ENCODE measurements at regions not wholly inside any gene's neighbourhood (a gene's known extent, or its start where the extent isn't known, plus 50 kb on each side); places are given as distances from the start of the nearest gene placed in this dataset.

GRCh38 chr20:55893031-55893430 lies 112.3 kb downstream of the CBLN4 start:
- TF ChIP-seq GLIS3 (CRISPR knock-in tag; IDR thresholded peaks at IDR 0.05) (no peak), ZFP3 (CRISPR knock-in tag; IDR thresholded peaks at IDR 0.05) (no peak), OSR1 (CRISPR knock-in tag; IDR thresholded peaks at IDR 0.05) (no peak), CREB5 (CRISPR knock-in tag; IDR thresholded peaks at IDR 0.05; ENCODE audit: low read depth) (no peak), SNAI2 (CRISPR knock-in tag; IDR thresholded peaks at IDR 0.05) (no peak), PATZ1 (CRISPR knock-in tag; IDR thresholded peaks at IDR 0.05; ENCODE audit: borderline replicate concordance) (no peak)

Measured in SK-N-SH treated with all-trans-retinoic acid at 6 μM for 48 hours (cell line).